ENCODE measurements at regions not wholly inside any gene's neighbourhood (a gene's known extent, or its start where the extent isn't known, plus 50 kb on each side); places are given as distances from the start of the nearest gene placed in this dataset.

DNA sequence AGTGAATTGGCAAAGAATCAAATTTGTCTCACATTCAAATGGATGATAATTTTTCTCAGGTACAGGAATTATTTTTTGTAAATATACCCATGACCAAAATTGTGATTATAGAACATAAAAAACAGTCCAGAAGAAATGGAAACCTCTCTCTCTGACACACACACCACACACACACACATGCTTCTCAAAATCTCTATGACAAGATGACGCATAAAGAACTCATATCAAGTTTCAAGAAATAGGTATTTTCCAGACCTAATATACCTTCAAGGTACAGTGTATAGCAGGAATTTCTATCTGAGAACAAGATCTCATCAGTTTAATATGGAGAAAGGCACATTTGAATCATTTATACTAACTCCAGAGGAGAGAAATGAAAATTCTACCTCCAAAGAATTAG, 1069.1 kb upstream of the ALCAM start:
- TF ChIP-seq, protein P1, sequence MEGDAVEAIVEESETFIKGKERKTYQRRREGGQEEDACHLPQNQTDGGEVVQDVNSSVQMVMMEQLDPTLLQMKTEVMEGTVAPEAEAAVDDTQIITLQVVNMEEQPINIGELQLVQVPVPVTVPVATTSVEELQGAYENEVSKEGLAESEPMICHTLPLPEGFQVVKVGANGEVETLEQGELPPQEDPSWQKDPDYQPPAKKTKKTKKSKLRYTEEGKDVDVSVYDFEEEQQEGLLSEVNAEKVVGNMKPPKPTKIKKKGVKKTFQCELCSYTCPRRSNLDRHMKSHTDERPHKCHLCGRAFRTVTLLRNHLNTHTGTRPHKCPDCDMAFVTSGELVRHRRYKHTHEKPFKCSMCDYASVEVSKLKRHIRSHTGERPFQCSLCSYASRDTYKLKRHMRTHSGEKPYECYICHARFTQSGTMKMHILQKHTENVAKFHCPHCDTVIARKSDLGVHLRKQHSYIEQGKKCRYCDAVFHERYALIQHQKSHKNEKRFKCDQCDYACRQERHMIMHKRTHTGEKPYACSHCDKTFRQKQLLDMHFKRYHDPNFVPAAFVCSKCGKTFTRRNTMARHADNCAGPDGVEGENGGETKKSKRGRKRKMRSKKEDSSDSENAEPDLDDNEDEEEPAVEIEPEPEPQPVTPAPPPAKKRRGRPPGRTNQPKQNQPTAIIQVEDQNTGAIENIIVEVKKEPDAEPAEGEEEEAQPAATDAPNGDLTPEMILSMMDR (IDR thresholded peaks at IDR 0.05): no peak
- no peak for TF ChIP-seq POLR2A (IDR thresholded peaks at IDR 0.05)
